ENCODE measurements at regions not wholly inside any gene's neighbourhood (a gene's known extent, or its start where the extent isn't known, plus 50 kb on each side); places are given as distances from the start of the nearest gene placed in this dataset.
"Not testable (repeated sequence)": the region's sequence is repeated elsewhere in the genome, so short reads cannot be mapped to it uniquely, and the experiment has no call there.

GRCh38 chr1:143611159-143611558, 360.6 kb downstream of the FAM72C start:
- ChIA-PET POLR2A (no interaction called here), CTCF (no interaction called here)
- no peak for DNase-seq (ENCODE audit: extremely low spot score)
- no peak for TF ChIP-seq FOXM1 (IDR thresholded peaks at IDR 0.05; ENCODE audit: borderline replicate concordance)
- no peak for TF ChIP-seq LEF1 (IDR thresholded peaks at IDR 0.05; ENCODE audit: borderline replicate concordance)
- no peak for TF ChIP-seq NFRKB (IDR thresholded peaks at IDR 0.05)
- TF ChIP-seq PKNOX1 (IDR thresholded peaks at IDR 0.05), result no peak

- CTCF ChIA-PET, result no interaction called here
- no peak for DNase-seq (ENCODE audit: extremely low spot score)
- no peak for TF ChIP-seq FOXM1 (IDR thresholded peaks at IDR 0.05; ENCODE audit: borderline replicate concordance)
- no peak for TF ChIP-seq HDGF (IDR thresholded peaks at IDR 0.05; ENCODE audit: borderline replicate concordance)
- TF ChIP-seq L3MBTL2 (conservative IDR thresholded peaks at IDR 0.05), result no peak
- TF ChIP-seq ARNT (IDR thresholded peaks at IDR 0.05), result no peak
- no peak for TF ChIP-seq ELF4 (IDR thresholded peaks at IDR 0.05)
- no peak for TF ChIP-seq SUZ12 (IDR thresholded peaks at IDR 0.05)
- no peak for TF ChIP-seq FOXA1 (IDR thresholded peaks at IDR 0.05)
- no peak for TF ChIP-seq SP1 (IDR thresholded peaks at IDR 0.05)
- no peak for TF ChIP-seq ZNF384 (IDR thresholded peaks at IDR 0.05)
- no peak for TF ChIP-seq BHLHE40 (IDR thresholded peaks at IDR 0.05; ENCODE audit: borderline replicate concordance)
- no peak for TF ChIP-seq TARDBP (IDR thresholded peaks at IDR 0.05)
- no peak for TF ChIP-seq FOXK2 (IDR thresholded peaks at IDR 0.05)
- TF ChIP-seq NFRKB (IDR thresholded peaks at IDR 0.05), result no peak
- TF ChIP-seq PKNOX1 (IDR thresholded peaks at IDR 0.05), result no peak
- TF ChIP-seq LEF1 (IDR thresholded peaks at IDR 0.05; ENCODE audit: borderline replicate concordance), result no peak
- TF ChIP-seq CTBP1 (IDR thresholded peaks at IDR 0.05; ENCODE audit: borderline replicate concordance), result no peak
- POLR2A ChIA-PET, result no interaction called here
Observed at GRCh38 chr1:143610196-143610595, 361.6 kb downstream of the FAM72C start.

GRCh38 chr1:143604887-143605286, 366.9 kb downstream of the FAM72C start:
- POLR2A ChIA-PET, result no interaction called here
- DNase-seq (ENCODE audit: extremely low spot score), result no peak
- no peak for TF ChIP-seq FOXK2 (IDR thresholded peaks at IDR 0.05)
- TF ChIP-seq PKNOX1 (IDR thresholded peaks at IDR 0.05), result no peak
- TF ChIP-seq ARNT (IDR thresholded peaks at IDR 0.05), result no peak
- TF ChIP-seq BHLHE40 (IDR thresholded peaks at IDR 0.05; ENCODE audit: borderline replicate concordance), result no peak
- no peak for TF ChIP-seq ZNF384 (IDR thresholded peaks at IDR 0.05)
- TF ChIP-seq ELF4 (IDR thresholded peaks at IDR 0.05), result no peak
- no peak for TF ChIP-seq FOXM1 (IDR thresholded peaks at IDR 0.05; ENCODE audit: borderline replicate concordance)
- no peak for TF ChIP-seq TARDBP (IDR thresholded peaks at IDR 0.05)
- no peak for TF ChIP-seq SUZ12 (IDR thresholded peaks at IDR 0.05)
- CTCF ChIA-PET, result no interaction called here

DNA sequence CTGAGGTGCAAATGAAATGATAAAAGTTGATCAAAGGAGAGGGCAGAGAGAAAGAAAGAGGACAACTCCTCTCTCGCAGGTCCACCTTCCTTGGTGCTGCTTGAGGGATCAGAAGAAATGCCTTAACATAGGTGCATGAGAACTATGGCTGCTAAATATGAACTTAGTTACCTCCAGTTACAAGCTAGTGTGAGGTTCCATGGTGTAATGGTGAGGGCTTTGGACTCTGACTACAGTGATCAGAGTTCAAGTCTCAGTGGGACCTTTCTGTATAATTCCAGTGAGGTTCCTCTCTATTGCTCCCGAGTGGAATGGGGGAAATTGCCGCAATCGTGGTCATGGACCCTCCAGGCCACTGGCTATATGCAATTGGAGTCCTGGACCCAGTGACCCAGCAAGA, 387.3 kb downstream of the FAM72C start:
- no peak for TF ChIP-seq SP1 (IDR thresholded peaks at IDR 0.05)
- TF ChIP-seq ARNT (IDR thresholded peaks at IDR 0.05), result no peak
- TF ChIP-seq CTBP1 (IDR thresholded peaks at IDR 0.05; ENCODE audit: borderline replicate concordance), result no peak
- no peak for TF ChIP-seq PKNOX1 (IDR thresholded peaks at IDR 0.05)
- TF ChIP-seq TARDBP (IDR thresholded peaks at IDR 0.05), result no peak
- no peak for TF ChIP-seq FOXA1 (IDR thresholded peaks at IDR 0.05)
- TF ChIP-seq SUZ12 (IDR thresholded peaks at IDR 0.05), result no peak
- no peak for TF ChIP-seq FOXK2 (IDR thresholded peaks at IDR 0.05)
- DNase-seq (ENCODE audit: extremely low spot score), result no peak
- CTCF ChIA-PET, result no interaction called here
- POLR2A ChIA-PET, result no interaction called here

- DNase-seq (ENCODE audit: extremely low spot score), result no peak
- CTCF ChIA-PET, result no interaction called here
Observed at GRCh38 chr1:143574891-143575520, 396.8 kb downstream of the FAM72C start.

GRCh38 chr1:143572661-143573060, 399.1 kb downstream of the FAM72C start:
- CTCF ChIA-PET; DNase-seq (ENCODE audit: extremely low spot score); POLR2A ChIA-PET: not testable (repeated sequence)

More at GRCh38 chr1:143574891-143575520, 396.8 kb downstream of the FAM72C start:
- POLR2A ChIA-PET, result no interaction called here
- TF ChIP-seq HDGF (IDR thresholded peaks at IDR 0.05; ENCODE audit: borderline replicate concordance), result no peak
- TF ChIP-seq FOXA1 (IDR thresholded peaks at IDR 0.05), result no peak
- no peak for TF ChIP-seq FOXM1 (IDR thresholded peaks at IDR 0.05; ENCODE audit: borderline replicate concordance)
- TF ChIP-seq CTBP1 (IDR thresholded peaks at IDR 0.05; ENCODE audit: borderline replicate concordance), result no peak
- TF ChIP-seq LEF1 (IDR thresholded peaks at IDR 0.05; ENCODE audit: borderline replicate concordance), result no peak
- TF ChIP-seq PKNOX1 (IDR thresholded peaks at IDR 0.05), result no peak
- TF ChIP-seq SUZ12 (IDR thresholded peaks at IDR 0.05), result no peak
- no peak for TF ChIP-seq ARNT (IDR thresholded peaks at IDR 0.05)
- no peak for TF ChIP-seq ELF4 (IDR thresholded peaks at IDR 0.05)
- TF ChIP-seq TARDBP (IDR thresholded peaks at IDR 0.05), result no peak

- DNase-seq (ENCODE audit: extremely low spot score); CTCF ChIA-PET; POLR2A ChIA-PET: not testable (repeated sequence)
Observed at GRCh38 chr1:143563761-143564160, 408.0 kb downstream of the FAM72C start.
